AG04449 (cell line): ENCODE measurements at regions not wholly inside any gene's neighbourhood (a gene's known extent, or its start where the extent isn't known, plus 50 kb on each side); places are given as distances from the start of the nearest gene placed in this dataset.

Experiments
- CTCF ChIA-PET: fragments of 350-600 bp; formaldehyde crosslinking; extraction: SDS; loops from one replicate; lab custom pipeline; 2021; ENCODE audit warnings: antibody characterized with exemption; lab: Yijun Ruan, JAX
- POLR2A ChIA-PET: fragments of 400-600, 350-600 bp; formaldehyde crosslinking; extraction: SDS; loops from one replicate; lab custom pipeline; 2020; ENCODE audit warnings: antibody characterized with exemption, inconsistent platforms; lab: Yijun Ruan, JAX
- DNase-seq: peaks from one replicate; pipeline ENCODE4 v3.0.0-alpha.2; 2010; ENCODE audit warnings: low read depth, low spot score
- H3K4me3 ChIP-seq: 2 replicates; pipeline ENCODE4 v1.5.1; 2011; ENCODE audit warnings: low read depth, mild to moderate bottlenecking, control low read depth, low read length
- CTCF ChIP-seq: IDR thresholded peaks from one replicate; pipeline ENCODE4 v1.5.1; 2011; ENCODE audit warnings: mild to moderate bottlenecking, moderate library complexity, low read length, control low read depth, inconsistent platforms; ENCODE audit not compliant: insufficient read depth; ENCODE audit errors: missing control alignments

- no peak for DNase-seq
- CTCF ChIA-PET = no interaction called here
- H3K4me3 ChIP-seq = no peak overlapping the region
- POLR2A ChIA-PET = no interaction called here
- TF ChIP-seq CTCF = no peak
Measured at GRCh38 chr4:177729681-177730080, 287.4 kb upstream of the AGA start.

- no peak for DNase-seq
- no peak overlapping the region for H3K4me3 ChIP-seq
- ChIA-PET POLR2A (no interaction called here), CTCF (no interaction called here)
- no peak for TF ChIP-seq CTCF
Measured at GRCh38 chr4:177737387-177737940, 295.2 kb upstream of the AGA start.

- H3K4me3 ChIP-seq = no peak overlapping the region
- ChIA-PET POLR2A (no interaction called here), CTCF (no interaction called here)
- no peak for TF ChIP-seq CTCF
- no peak for DNase-seq
Measured at GRCh38 chr4:177740563-177740962, 298.3 kb upstream of the AGA start.

GRCh38 chr4:177759729-177760128, 317.5 kb upstream of the AGA start:
- H3K4me3 ChIP-seq = no peak overlapping the region
- CTCF ChIA-PET = no interaction called here
- POLR2A ChIA-PET = no interaction called here
- no peak for DNase-seq
- TF ChIP-seq CTCF = no peak

- no peak overlapping the region for H3K4me3 ChIP-seq
- CTCF ChIA-PET = no interaction called here
- POLR2A ChIA-PET = no interaction called here
- TF ChIP-seq CTCF = no peak
- no peak for DNase-seq
Measured at GRCh38 chr4:177761692-177762091, 319.5 kb upstream of the AGA start.

GRCh38 chr4:177769155-177769554, 326.9 kb upstream of the AGA start:
- H3K4me3 ChIP-seq = no peak overlapping the region
- no peak for TF ChIP-seq CTCF
- DNase-seq = no peak
- POLR2A ChIA-PET = no interaction called here
- CTCF ChIA-PET = no interaction called here
